PFSK-1 (cell line): ENCODE measurements at regions not wholly inside any gene's neighbourhood (a gene's known extent, or its start where the extent isn't known, plus 50 kb on each side); places are given as distances from the start of the nearest gene placed in this dataset.

Experiments
- FOXP2 ChIP-seq: optimal IDR thresholded peaks from 2 replicates; pipeline ENCODE3; 2011; ENCODE audit warnings: borderline replicate concordance, control low read depth, inconsistent platforms; ENCODE audit not compliant: insufficient read depth; ENCODE audit errors: extremely low read length, extremely low read depth
- POLR2AphosphoS5 ChIP-seq: IDR thresholded peaks from 2 replicates; pipeline ENCODE4 v1.6.1; 2012; ENCODE audit warnings: low read depth, mild to moderate bottlenecking, control low read depth, low read length, moderate library complexity
- REST ChIP-seq, 2 experiments: IDR thresholded peaks; 2 replicates each; pipeline versions ENCODE4 v1.6.1 to v1.8.0; 2011 to 2012; ENCODE audit warnings: low read depth in 2 of 2, low read length in 2 of 2, control low read depth in 1 of 2, inconsistent platforms in 1 of 2, mild to moderate bottlenecking in 1 of 2, moderate library complexity in 1 of 2; ENCODE audit not compliant: insufficient read depth in 1 of 2
- SIN3A ChIP-seq: IDR thresholded peaks from 2 replicates; pipeline ENCODE4 v1.6.1; 2012; ENCODE audit warnings: mild to moderate bottlenecking, low read length, moderate library complexity, borderline replicate concordance; ENCODE audit not compliant: insufficient read depth
- TAF1 ChIP-seq: IDR thresholded peaks from 2 replicates; pipeline ENCODE4 v1.6.1; 2012; ENCODE audit warnings: low read length, control low read depth, borderline replicate concordance; ENCODE audit not compliant: insufficient read depth

- TF ChIP-seq POLR2AphosphoS5 (no peak), SIN3A (no peak), REST (IDR thresholded peaks at IDR 0.05; ENCODE audit: insufficient read depth in 1 of 2, low read depth in 2 of 2, low read length in 2 of 2) (no peak), FOXP2 (no peak), TAF1 (no peak)
Observed at GRCh38 chr2:47238638-47239037, 62.3 kb upstream of the CALM2 start.

GRCh38 chr2:47237375-47238334 is 61.3 kb upstream of the CALM2 start:
- peak; percentile 61 for TF ChIP-seq FOXP2
- TF ChIP-seq TAF1, result peak; percentile 73; the same call in 1 of the 2 replicates
- peak; percentile 42; the same call in 1 of the 2 replicates for TF ChIP-seq SIN3A
- TF ChIP-seq POLR2AphosphoS5, result peak; percentile 16; the same call in 1 of the 2 replicates
- peak in 1 of 2 experiments; percentile 61; a peak in 1 of 4 replicates for TF ChIP-seq REST (IDR thresholded peaks at IDR 0.05; ENCODE audit: insufficient read depth in 1 of 2, low read depth in 2 of 2, low read length in 2 of 2)

GRCh38 chr2:47236503-47237215 is 60.3 kb upstream of the CALM2 start:
- TF ChIP-seq SIN3A (no peak), TAF1 (no peak), POLR2AphosphoS5 (no peak), REST (IDR thresholded peaks at IDR 0.05; ENCODE audit: insufficient read depth in 1 of 2, low read depth in 2 of 2, low read length in 2 of 2) (no peak), FOXP2 (no peak)

GRCh38 chr2:47235132-47235531 is 58.8 kb upstream of the CALM2 start:
- TF ChIP-seq POLR2AphosphoS5, result no peak
- no peak for TF ChIP-seq TAF1
- no peak for TF ChIP-seq REST (IDR thresholded peaks at IDR 0.05; ENCODE audit: insufficient read depth in 1 of 2, low read depth in 2 of 2, low read length in 2 of 2)
- TF ChIP-seq FOXP2, result no peak
